ENCODE measurements at regions not wholly inside any gene's neighbourhood (a gene's known extent, or its start where the extent isn't known, plus 50 kb on each side); places are given as distances from the start of the nearest gene placed in this dataset.
A peak's percentile ranks its signal among the peaks of the same experiment; 100 is the strongest.

DNA sequence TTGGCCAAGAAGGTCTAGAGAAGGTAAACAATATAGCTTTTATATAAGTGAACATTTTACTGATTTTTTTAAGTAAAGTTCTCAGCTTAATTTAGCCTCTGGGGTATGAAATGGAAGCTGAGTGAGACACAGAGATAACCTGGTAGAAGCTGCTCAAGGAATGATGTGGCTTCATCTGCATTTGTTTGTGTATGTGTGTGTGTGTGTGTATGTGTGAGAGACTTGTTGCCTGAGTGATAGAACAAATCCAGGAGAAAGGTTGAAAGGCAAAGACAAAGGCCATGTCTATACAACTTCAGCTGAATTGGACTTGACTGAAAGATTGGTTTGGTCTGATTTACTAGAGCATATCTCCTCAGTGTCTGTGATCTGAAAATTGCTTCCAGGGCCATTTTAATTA, 63.6 kb downstream of the PCDH7 start:
- Histone ChIP-seq H3K27me3 (no peaks in the 10 kb centered on the region), H3K4me1 (no peaks in the 10 kb centered on the region), H3K36me3 (no peaks in the 10 kb centered on the region), H3K9me3 (no peaks in the 10 kb centered on the region), H3K4me3 (no peak overlapping the region), H3K27ac (no peak overlapping the region)
- TF ChIP-seq, protein P1, sequence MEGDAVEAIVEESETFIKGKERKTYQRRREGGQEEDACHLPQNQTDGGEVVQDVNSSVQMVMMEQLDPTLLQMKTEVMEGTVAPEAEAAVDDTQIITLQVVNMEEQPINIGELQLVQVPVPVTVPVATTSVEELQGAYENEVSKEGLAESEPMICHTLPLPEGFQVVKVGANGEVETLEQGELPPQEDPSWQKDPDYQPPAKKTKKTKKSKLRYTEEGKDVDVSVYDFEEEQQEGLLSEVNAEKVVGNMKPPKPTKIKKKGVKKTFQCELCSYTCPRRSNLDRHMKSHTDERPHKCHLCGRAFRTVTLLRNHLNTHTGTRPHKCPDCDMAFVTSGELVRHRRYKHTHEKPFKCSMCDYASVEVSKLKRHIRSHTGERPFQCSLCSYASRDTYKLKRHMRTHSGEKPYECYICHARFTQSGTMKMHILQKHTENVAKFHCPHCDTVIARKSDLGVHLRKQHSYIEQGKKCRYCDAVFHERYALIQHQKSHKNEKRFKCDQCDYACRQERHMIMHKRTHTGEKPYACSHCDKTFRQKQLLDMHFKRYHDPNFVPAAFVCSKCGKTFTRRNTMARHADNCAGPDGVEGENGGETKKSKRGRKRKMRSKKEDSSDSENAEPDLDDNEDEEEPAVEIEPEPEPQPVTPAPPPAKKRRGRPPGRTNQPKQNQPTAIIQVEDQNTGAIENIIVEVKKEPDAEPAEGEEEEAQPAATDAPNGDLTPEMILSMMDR (IDR thresholded peaks at IDR 0.05), result no peak
- TF ChIP-seq POLR2A (IDR thresholded peaks at IDR 0.05), result no peak
- TF ChIP-seq EP300 (IDR thresholded peaks at IDR 0.05), result no peak
- DNase-seq (ENCODE audit: low spot score in 2 of 2), result no peak

DNA sequence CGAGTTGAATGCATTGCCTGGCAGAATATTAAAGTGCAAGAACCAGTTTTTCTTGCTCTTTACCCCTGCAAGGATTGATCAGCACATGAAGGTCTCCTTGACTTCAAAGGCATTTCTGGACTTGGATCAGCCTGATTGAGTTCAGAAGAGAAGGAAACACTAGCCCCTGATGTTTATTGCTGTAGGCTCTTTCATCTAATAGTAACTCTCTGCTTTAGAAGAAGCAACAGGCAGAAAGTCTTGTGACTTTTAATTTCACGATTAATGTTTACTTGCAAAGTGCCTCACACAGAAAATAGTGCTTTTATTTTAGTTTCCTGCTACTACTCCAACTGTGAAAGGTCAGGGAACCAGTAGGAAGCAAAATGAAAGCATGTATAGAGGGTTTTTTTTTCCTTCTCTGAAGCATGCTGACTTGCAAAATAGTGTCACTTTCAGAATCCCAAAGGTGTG, 69.1 kb downstream of the PCDH7 start:
- no peaks in the 10 kb centered on the region for H3K9me3 ChIP-seq
- TF ChIP-seq, protein P1 (IDR thresholded peaks at IDR 0.05), result no peak
- no peaks in the 10 kb centered on the region for H3K27me3 ChIP-seq
- no peaks in the 10 kb centered on the region for H3K36me3 ChIP-seq
- 14 to 21% methylated on average over 2 of the region's 2 CpGs for WGBS, 2 donors
- H3K4me3 ChIP-seq, result no peak overlapping the region
- H3K27ac ChIP-seq, result no peak overlapping the region
- H3K4me1 ChIP-seq, result no peaks in the 10 kb centered on the region
- no peak for DNase-seq (ENCODE audit: low spot score in 2 of 2)

DNA sequence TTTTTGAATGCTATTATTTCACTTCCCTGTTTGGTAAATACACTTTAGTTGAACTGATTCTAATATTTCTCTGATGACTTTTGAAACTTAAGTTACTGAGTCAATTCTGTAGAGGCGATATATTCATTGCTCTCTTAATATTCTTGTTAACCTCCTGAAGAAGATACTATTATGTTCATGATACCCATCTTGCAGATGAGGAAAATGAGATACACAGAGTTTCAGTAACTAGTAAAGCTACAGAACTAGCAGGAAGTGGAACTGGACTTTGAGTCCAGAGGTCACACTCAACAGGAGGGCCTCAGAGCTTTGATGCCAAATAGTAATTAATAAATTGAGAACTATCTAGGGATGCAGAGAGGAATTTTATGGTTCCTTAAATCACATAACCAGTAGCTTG, 70.0 kb downstream of the PCDH7 start:
- Histone ChIP-seq H3K27me3 (no peaks in the 10 kb centered on the region), H3K4me1 (no peaks in the 10 kb centered on the region), H3K4me3 (no peak overlapping the region), H3K27ac (no peak overlapping the region), H3K36me3 (no peaks in the 10 kb centered on the region), H3K9me3 (no peaks in the 10 kb centered on the region)
- no peak for DNase-seq (ENCODE audit: low spot score in 2 of 2)
- 96 to 100% methylated on average over 1 of the region's 1 CpG for WGBS, 2 donors
- TF ChIP-seq EP300 (IDR thresholded peaks at IDR 0.05) (no peak), POLR2A (IDR thresholded peaks at IDR 0.05) (no peak)
- TF ChIP-seq, protein P1 (IDR thresholded peaks at IDR 0.05), result no peak

DNA sequence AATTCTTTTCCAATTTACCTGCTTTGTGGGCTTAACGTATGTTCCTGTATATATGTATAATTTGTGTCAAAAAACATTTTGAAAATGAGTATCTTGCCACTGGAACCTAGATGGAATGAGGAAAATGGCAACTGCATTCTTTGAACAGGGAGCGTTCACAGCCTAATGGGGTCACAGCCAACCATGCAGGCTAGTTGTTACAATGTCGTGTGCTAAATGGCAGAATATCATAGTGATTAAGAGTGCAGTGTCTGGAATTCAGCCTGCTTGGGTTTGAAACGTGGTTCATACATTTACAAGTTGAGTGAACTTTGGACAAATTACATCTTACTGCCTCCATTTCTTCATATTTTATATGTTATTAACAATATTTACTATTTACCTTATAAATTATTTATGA, 70.8 kb downstream of the PCDH7 start:
- no peaks in the 10 kb centered on the region for H3K4me1 ChIP-seq
- 60 to 73% methylated on average over 4 of the region's 4 CpGs for WGBS, 2 donors

DNA sequence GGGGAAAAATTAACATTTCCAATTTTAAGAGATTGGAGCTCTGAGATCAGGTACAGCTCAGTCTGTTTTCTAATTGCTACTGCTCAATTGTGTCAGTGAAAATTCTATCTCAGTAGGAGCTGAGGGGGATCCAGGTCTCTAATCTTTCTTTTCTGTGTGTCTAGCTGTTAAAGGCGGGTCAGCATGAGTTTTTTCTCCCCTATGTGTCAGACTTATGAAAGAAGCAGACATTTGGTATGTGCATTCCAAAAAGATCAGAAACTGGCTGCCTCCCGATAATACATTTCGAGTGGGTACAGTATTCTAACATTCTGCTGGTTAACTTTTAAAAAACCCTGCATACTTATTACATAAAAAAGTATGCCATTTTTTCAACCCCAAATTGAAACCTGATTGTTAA, 72.4 kb downstream of the PCDH7 start:
- TF ChIP-seq, protein P1 (IDR thresholded peaks at IDR 0.05), result no peak
- no peak for TF ChIP-seq POLR2A (IDR thresholded peaks at IDR 0.05)
- no peak overlapping the region for H3K27ac ChIP-seq
- no peaks in the 10 kb centered on the region for H3K36me3 ChIP-seq
- H3K4me1 ChIP-seq, result no peaks in the 10 kb centered on the region
- peak overlapping the region in 1 of 4 donors; percentile 0 for H3K4me3 ChIP-seq
- H3K9me3 ChIP-seq, result no peaks in the 10 kb centered on the region
- no peaks in the 10 kb centered on the region for H3K27me3 ChIP-seq
- DNase-seq (ENCODE audit: low spot score in 2 of 2), result no peak
- WGBS, 2 donors, result 46 to 50% methylated on average over 3 of the region's 3 CpGs

More for the DNA sequence above, 70.8 kb downstream of the PCDH7 start:
- TF ChIP-seq POLR2A (IDR thresholded peaks at IDR 0.05) (no peak), EP300 (IDR thresholded peaks at IDR 0.05) (no peak)
- TF ChIP-seq, protein P1 (IDR thresholded peaks at IDR 0.05), result no peak
- Histone ChIP-seq H3K36me3 (no peaks in the 10 kb centered on the region), H3K4me3 (no peak overlapping the region), H3K27me3 (no peaks in the 10 kb centered on the region), H3K27ac (no peak overlapping the region), H3K9me3 (no peaks in the 10 kb centered on the region)
- no peak for DNase-seq (ENCODE audit: low spot score in 2 of 2)
